Fibroblast of lung (primary cell): ENCODE measurements at regions not wholly inside any gene's neighbourhood (a gene's known extent, or its start where the extent isn't known, plus 50 kb on each side); places are given as distances from the start of the nearest gene placed in this dataset.

ENCODE experiments used
- DNase-seq, 2 donors: peaks; one replicate each; pipeline versions ENCODE4 v3.0.0 to v3.0.0-alpha.2; 2010; ENCODE audit warnings: low read depth in 2 of 2
- H2AFZ ChIP-seq: 2 replicates; pipeline ENCODE4 v1.5.1; 2012; ENCODE audit warnings: low read length, control low read depth, inconsistent platforms
- H3K27ac ChIP-seq: 2 replicates; pipeline ENCODE4 v1.5.1; 2011; ENCODE audit warnings: low read length, control low read depth; ENCODE audit not compliant: insufficient read depth
- H3K27me3 ChIP-seq: 2 replicates; pipeline ENCODE4 v1.5.1; 2011; ENCODE audit warnings: mild to moderate bottlenecking, low read length; ENCODE audit not compliant: control insufficient read depth, insufficient read depth
- H3K36me3 ChIP-seq: 2 replicates; pipeline ENCODE4 v1.5.1; 2011; ENCODE audit warnings: low read length; ENCODE audit not compliant: control insufficient read depth, insufficient read depth
- H3K4me1 ChIP-seq: 2 replicates; pipeline ENCODE4 v1.5.1; 2011; ENCODE audit warnings: low read length; ENCODE audit not compliant: control insufficient read depth, insufficient read depth; ENCODE audit errors: extremely low read depth
- H3K4me2 ChIP-seq: 2 replicates; pipeline ENCODE4 v1.5.1; 2011; ENCODE audit warnings: low read length, control low read depth; ENCODE audit not compliant: insufficient read depth; ENCODE audit errors: extremely low read depth
- H3K4me3 ChIP-seq, 4 experiments: fragments of 200-600 bp in 1 of 4; sonication (generic) in 1 of 4; replicated peaks in 1 of 4; 2 replicates each; pipeline ENCODE4 v1.5.1; 2011 to 2016; ENCODE audit warnings: low read length in 4 of 4, low read depth in 3 of 4, mild to moderate bottlenecking in 3 of 4, control low read depth in 2 of 4, inconsistent platforms in 1 of 4, mixed read lengths in 1 of 4; ENCODE audit not compliant: insufficient read depth in 1 of 4; ENCODE audit errors: control extremely low read depth in 1 of 4
- H3K79me2 ChIP-seq: 2 replicates; pipeline ENCODE4 v1.5.1; 2012; ENCODE audit warnings: mild to moderate bottlenecking, low read length, inconsistent platforms; ENCODE audit not compliant: control insufficient read depth, insufficient read depth
- H3K9ac ChIP-seq: 2 replicates; pipeline ENCODE4 v1.5.1; 2011; ENCODE audit warnings: mild to moderate bottlenecking, low read length, control low read depth; ENCODE audit not compliant: insufficient read depth
- H3K9me3 ChIP-seq: 2 replicates; pipeline ENCODE4 v1.5.1; 2012; ENCODE audit warnings: low read depth, low read length; ENCODE audit not compliant: control insufficient read depth, insufficient read depth
- H4K20me1 ChIP-seq: 2 replicates; pipeline ENCODE4 v1.5.1; 2011; ENCODE audit warnings: low read length; ENCODE audit not compliant: control insufficient read depth, insufficient read depth; ENCODE audit errors: extremely low read depth
- CTCF ChIP-seq, 2 donors: IDR thresholded peaks in 1 of 2; conservative IDR thresholded peaks in 1 of 2; 1 replicate in 1 of 2; 2 replicates in 1 of 2; pipeline ENCODE4 v1.5.1; 2011 to 2012; ENCODE audit warnings: low read length in 2 of 2, control low read depth in 1 of 2, inconsistent platforms in 1 of 2, low read depth in 1 of 2, mild to moderate bottlenecking in 1 of 2
- EZH2 ChIP-seq: IDR thresholded peaks from 2 replicates; pipeline ENCODE4 v1.5.1; 2012; ENCODE audit warnings: low read length, control low read depth, mild to moderate bottlenecking; ENCODE audit errors: missing control alignments

- H3K4me3 ChIP-seq, result no peak overlapping the region
- H3K4me2 ChIP-seq, result no peak overlapping the region
- no peak overlapping the region for H3K9ac ChIP-seq
- H3K27ac ChIP-seq, result no peak overlapping the region
- TF ChIP-seq EZH2 (no peak), CTCF (conservative IDR thresholded peaks at IDR 0.05 in 1 of 2, IDR thresholded peaks at IDR 0.05 in 1 of 2; ENCODE audit: low read depth in 1 of 2, low read length in 2 of 2) (no peak)
- no peak overlapping the region for H2AFZ ChIP-seq
- no peaks in the 10 kb centered on the region for H3K27me3 ChIP-seq
- no peaks in the 10 kb centered on the region for H4K20me1 ChIP-seq
- no peaks in the 10 kb centered on the region for H3K9me3 ChIP-seq
- no peaks in the 10 kb centered on the region for H3K36me3 ChIP-seq
- DNase-seq, result no peak
- no peaks in the 10 kb centered on the region for H3K4me1 ChIP-seq
- no peaks in the 10 kb centered on the region for H3K79me2 ChIP-seq
Observed at GRCh38 chr6:104612541-104612940, 247.2 kb downstream of the HACE1 start.

- Histone ChIP-seq H3K4me2 (no peak overlapping the region), H3K79me2 (no peaks in the 10 kb centered on the region), H3K4me1 (no peaks in the 10 kb centered on the region), H3K4me3 (no peak overlapping the region), H2AFZ (no peak overlapping the region), H4K20me1 (no peaks in the 10 kb centered on the region), H3K27ac (no peak overlapping the region), H3K27me3 (no peaks in the 10 kb centered on the region), H3K9ac (no peak overlapping the region), H3K36me3 (no peaks in the 10 kb centered on the region), H3K9me3 (no peaks in the 10 kb centered on the region)
- DNase-seq, result no peak
- TF ChIP-seq EZH2 (no peak), CTCF (conservative IDR thresholded peaks at IDR 0.05 in 1 of 2, IDR thresholded peaks at IDR 0.05 in 1 of 2; ENCODE audit: low read depth in 1 of 2, low read length in 2 of 2) (no peak)
Observed at GRCh38 chr6:104608101-104608500, 251.6 kb downstream of the HACE1 start.

GRCh38 chr6:104607501-104607900 lies 252.2 kb downstream of the HACE1 start:
- no peak overlapping the region for H3K9ac ChIP-seq
- no peak overlapping the region for H2AFZ ChIP-seq
- H3K36me3 ChIP-seq, result no peaks in the 10 kb centered on the region
- H3K4me1 ChIP-seq, result no peaks in the 10 kb centered on the region
- H3K27me3 ChIP-seq, result no peaks in the 10 kb centered on the region
- H3K4me2 ChIP-seq, result no peak overlapping the region
- TF ChIP-seq EZH2 (no peak), CTCF (conservative IDR thresholded peaks at IDR 0.05 in 1 of 2, IDR thresholded peaks at IDR 0.05 in 1 of 2; ENCODE audit: low read depth in 1 of 2, low read length in 2 of 2) (no peak)
- H4K20me1 ChIP-seq, result no peaks in the 10 kb centered on the region
- H3K79me2 ChIP-seq, result no peaks in the 10 kb centered on the region
- DNase-seq, result no peak
- no peaks in the 10 kb centered on the region for H3K9me3 ChIP-seq
- H3K27ac ChIP-seq, result no peak overlapping the region
- H3K4me3 ChIP-seq, result no peak overlapping the region
